Thyroid gland (tissue), 4 donors: ENCODE measurements at regions not wholly inside any gene's neighbourhood (a gene's known extent, or its start where the extent isn't known, plus 50 kb on each side); places are given as distances from the start of the nearest gene placed in this dataset.

ENCODE experiments used
- CTCF ChIP-seq, 6 experiments: fragments of 200-600 bp in 3 of 6; fragments of 450-650 bp in 3 of 6; sonication (generic) in 3 of 6; IDR thresholded peaks; one replicate each; pipeline ENCODE4 v1.5.1; 2016 to 2019; ENCODE audit warnings: antibody characterized with exemption in 6 of 6, mild to moderate bottlenecking in 2 of 6, inconsistent platforms in 1 of 6, moderate library complexity in 1 of 6
- POLR2A ChIP-seq, 2 donors: fragments of 450-650 bp; IDR thresholded peaks; one replicate each; pipeline ENCODE4 v1.6.1; 2017; ENCODE audit warnings: antibody characterized with exemption in 2 of 2, mild to moderate bottlenecking in 2 of 2, moderate library complexity in 1 of 2

- no peak for TF ChIP-seq CTCF (IDR thresholded peaks at IDR 0.05)
- TF ChIP-seq POLR2A (IDR thresholded peaks at IDR 0.05): no peak
These were observed 256.4 kb upstream of the SOX21 start for GRCh38 chr13:94968757-94969086.
